ENCODE measurements at regions not wholly inside any gene's neighbourhood (a gene's known extent, or its start where the extent isn't known, plus 50 kb on each side); places are given as distances from the start of the nearest gene placed in this dataset.

- no peak for TF ChIP-seq CTCF (IDR thresholded peaks at IDR 0.05; ENCODE audit: low read depth, low read length, missing control alignments)
- no peak for DNase-seq (ENCODE audit: low read depth)
- no peak overlapping the region for H3K4me3 ChIP-seq (ENCODE audit: low read depth, low read length)
Observed at GRCh38 chr4:159429693-159430035, 326.8 kb downstream of the RAPGEF2 start.

- H3K4me3 ChIP-seq (ENCODE audit: low read depth, low read length), result no peak overlapping the region
- no peak for TF ChIP-seq CTCF (IDR thresholded peaks at IDR 0.05; ENCODE audit: low read depth, low read length, missing control alignments)
- DNase-seq (ENCODE audit: low read depth), result no peak
Observed at GRCh38 chr4:159430896-159431295, 328.0 kb downstream of the RAPGEF2 start.

- no peak overlapping the region for H3K4me3 ChIP-seq (ENCODE audit: low read depth, low read length)
- TF ChIP-seq CTCF (IDR thresholded peaks at IDR 0.05; ENCODE audit: low read depth, low read length, missing control alignments), result no peak
- DNase-seq (ENCODE audit: low read depth), result no peak
Observed at GRCh38 chr4:159432436-159432835, 329.6 kb downstream of the RAPGEF2 start.

GRCh38 chr4:159433337-159433736 is 330.5 kb downstream of the RAPGEF2 start:
- no peak for TF ChIP-seq CTCF (IDR thresholded peaks at IDR 0.05; ENCODE audit: low read depth, low read length, missing control alignments)

GRCh38 chr4:159434114-159434870 is 331.4 kb downstream of the RAPGEF2 start:
- DNase-seq (ENCODE audit: low read depth), result no peak

More at GRCh38 chr4:159433337-159433736, 330.5 kb downstream of the RAPGEF2 start:
- no peak overlapping the region for H3K4me3 ChIP-seq (ENCODE audit: low read depth, low read length)
- DNase-seq (ENCODE audit: low read depth), result no peak

GRCh38 chr4:159434871-159435241 is 332.0 kb downstream of the RAPGEF2 start:
- no peak overlapping the region for H3K4me3 ChIP-seq (ENCODE audit: low read depth, low read length)
- TF ChIP-seq CTCF (IDR thresholded peaks at IDR 0.05; ENCODE audit: low read depth, low read length, missing control alignments), result no peak
- DNase-seq (ENCODE audit: low read depth), result no peak

More at GRCh38 chr4:159434114-159434870, 331.4 kb downstream of the RAPGEF2 start:
- TF ChIP-seq CTCF (IDR thresholded peaks at IDR 0.05; ENCODE audit: low read depth, low read length, missing control alignments), result no peak
- no peak overlapping the region for H3K4me3 ChIP-seq (ENCODE audit: low read depth, low read length)

DNA sequence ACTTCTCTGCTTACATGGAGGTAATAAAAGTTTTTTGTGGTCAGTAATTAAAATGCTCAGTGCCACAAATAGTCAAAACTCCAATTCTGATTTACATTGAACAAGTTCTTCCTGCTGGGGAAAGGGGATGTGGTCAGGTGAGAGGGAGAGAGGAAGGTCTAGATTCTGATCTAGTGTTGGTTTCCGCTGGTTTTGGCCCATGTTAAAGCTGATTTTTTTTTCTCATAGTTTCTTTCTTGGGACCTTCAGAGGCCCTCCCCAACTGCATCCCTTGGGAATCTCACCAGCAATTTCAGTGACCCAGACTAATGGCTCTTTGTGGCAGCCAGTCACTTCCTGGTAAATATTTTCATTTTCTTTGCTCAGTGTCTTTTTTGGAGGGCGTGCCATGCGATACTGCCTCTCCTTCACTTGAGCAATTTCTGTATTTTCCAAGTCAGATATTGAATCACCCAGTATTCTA is 332.7 kb downstream of the RAPGEF2 start:
- no peak for TF ChIP-seq CTCF (IDR thresholded peaks at IDR 0.05; ENCODE audit: low read depth, low read length, missing control alignments)
- DNase-seq (ENCODE audit: low read depth), result no peak
- H3K4me3 ChIP-seq (ENCODE audit: low read depth, low read length), result no peak overlapping the region
